GM12872 (cell line): ENCODE measurements at regions not wholly inside any gene's neighbourhood (a gene's known extent, or its start where the extent isn't known, plus 50 kb on each side); places are given as distances from the start of the nearest gene placed in this dataset.

Source experiments
- TF ChIP-seq, protein P1 (sequence below): IDR thresholded peaks from 3 replicates; pipeline ENCODE4 v1.5.1; 2011; ENCODE audit warnings: low read depth, mild to moderate bottlenecking, low read length, moderate library complexity; ENCODE audit not compliant: insufficient read depth

DNA sequence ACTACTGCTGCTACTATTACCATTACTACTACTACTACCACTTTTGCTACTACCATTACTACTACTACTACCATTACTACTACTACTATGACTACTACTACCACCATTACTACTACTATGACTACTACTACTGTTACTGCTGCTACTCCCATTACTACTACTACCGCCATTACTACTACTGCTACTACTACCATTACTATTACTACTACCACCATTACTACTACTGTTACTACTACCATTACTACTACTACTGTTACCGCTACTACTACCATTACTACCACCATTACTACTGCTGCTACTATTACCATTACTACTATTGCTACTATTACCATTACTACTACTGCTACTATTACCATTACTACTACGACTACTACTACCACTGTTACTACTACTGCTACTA lies 209.1 kb downstream of the IRF8 start:
- TF ChIP-seq, protein P1, sequence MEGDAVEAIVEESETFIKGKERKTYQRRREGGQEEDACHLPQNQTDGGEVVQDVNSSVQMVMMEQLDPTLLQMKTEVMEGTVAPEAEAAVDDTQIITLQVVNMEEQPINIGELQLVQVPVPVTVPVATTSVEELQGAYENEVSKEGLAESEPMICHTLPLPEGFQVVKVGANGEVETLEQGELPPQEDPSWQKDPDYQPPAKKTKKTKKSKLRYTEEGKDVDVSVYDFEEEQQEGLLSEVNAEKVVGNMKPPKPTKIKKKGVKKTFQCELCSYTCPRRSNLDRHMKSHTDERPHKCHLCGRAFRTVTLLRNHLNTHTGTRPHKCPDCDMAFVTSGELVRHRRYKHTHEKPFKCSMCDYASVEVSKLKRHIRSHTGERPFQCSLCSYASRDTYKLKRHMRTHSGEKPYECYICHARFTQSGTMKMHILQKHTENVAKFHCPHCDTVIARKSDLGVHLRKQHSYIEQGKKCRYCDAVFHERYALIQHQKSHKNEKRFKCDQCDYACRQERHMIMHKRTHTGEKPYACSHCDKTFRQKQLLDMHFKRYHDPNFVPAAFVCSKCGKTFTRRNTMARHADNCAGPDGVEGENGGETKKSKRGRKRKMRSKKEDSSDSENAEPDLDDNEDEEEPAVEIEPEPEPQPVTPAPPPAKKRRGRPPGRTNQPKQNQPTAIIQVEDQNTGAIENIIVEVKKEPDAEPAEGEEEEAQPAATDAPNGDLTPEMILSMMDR: no peak

DNA sequence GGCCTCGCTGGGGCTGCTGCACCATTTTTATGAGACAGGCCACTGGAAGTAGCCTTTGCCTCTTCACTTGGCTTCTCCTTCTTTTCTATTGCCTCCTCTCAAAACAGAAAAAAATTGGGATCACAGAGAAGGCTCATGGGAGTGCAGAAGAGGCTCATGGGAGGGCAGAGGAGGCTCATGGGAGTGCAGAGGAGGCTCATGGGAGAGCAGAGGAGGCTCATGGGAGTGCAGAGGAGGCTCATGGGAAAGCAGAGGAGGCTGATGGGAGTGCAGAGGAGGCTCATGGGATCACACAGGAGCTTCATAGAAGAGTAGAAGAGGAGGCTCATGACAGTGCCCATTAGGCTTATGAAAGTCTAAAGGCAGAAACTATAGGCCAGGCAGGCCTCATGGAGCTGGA lies 211.2 kb downstream of the IRF8 start:
- TF ChIP-seq, protein P1: no peak

- TF ChIP-seq, protein P1: no peak
These were observed 211.8 kb downstream of the IRF8 start for GRCh38 chr16:86110726-86111125.

DNA sequence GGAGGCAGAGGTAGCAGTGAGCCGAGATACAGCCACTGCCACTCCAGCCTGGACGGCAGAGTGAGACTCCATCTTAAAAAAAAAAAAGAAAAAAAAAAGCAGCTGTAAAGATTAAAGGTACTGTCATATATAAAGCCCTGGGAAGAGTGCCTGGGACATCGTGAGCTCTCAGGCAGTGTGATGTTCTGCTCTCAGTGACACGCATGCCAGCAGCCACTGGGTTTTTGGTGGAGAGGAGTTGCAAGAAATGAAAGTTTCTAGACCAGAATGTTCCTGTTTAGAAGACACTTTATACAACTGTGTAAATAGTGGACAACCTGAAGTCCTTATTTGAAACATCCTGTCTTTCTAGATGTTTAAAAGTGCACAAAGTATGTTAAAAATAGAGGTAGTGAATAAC lies 213.2 kb downstream of the IRF8 start:
- TF ChIP-seq, protein P1: no peak

- TF ChIP-seq, protein P1: no peak
These were observed 218.3 kb downstream of the IRF8 start for GRCh38 chr16:86117235-86117634.

DNA sequence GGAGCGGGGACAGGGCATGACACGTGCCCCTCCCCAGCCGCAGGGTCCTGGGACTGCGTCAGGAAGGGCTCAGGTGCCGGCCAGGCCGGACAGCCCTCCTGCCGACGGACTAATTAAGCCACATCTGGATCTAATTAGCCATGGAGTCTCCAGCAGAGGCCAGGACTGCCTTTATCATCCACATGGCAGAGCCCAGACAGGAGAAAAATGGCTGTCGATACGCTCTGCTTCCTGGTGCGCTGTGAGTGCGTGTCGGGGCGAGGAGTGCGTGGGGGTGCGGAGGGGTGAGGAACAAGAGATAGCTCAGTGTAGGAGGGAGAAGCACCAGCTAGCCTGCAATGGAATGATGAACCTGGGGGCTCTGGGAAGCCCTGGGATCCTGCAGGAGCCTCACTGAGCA lies 218.8 kb downstream of the IRF8 start:
- TF ChIP-seq, protein P1: no peak

DNA sequence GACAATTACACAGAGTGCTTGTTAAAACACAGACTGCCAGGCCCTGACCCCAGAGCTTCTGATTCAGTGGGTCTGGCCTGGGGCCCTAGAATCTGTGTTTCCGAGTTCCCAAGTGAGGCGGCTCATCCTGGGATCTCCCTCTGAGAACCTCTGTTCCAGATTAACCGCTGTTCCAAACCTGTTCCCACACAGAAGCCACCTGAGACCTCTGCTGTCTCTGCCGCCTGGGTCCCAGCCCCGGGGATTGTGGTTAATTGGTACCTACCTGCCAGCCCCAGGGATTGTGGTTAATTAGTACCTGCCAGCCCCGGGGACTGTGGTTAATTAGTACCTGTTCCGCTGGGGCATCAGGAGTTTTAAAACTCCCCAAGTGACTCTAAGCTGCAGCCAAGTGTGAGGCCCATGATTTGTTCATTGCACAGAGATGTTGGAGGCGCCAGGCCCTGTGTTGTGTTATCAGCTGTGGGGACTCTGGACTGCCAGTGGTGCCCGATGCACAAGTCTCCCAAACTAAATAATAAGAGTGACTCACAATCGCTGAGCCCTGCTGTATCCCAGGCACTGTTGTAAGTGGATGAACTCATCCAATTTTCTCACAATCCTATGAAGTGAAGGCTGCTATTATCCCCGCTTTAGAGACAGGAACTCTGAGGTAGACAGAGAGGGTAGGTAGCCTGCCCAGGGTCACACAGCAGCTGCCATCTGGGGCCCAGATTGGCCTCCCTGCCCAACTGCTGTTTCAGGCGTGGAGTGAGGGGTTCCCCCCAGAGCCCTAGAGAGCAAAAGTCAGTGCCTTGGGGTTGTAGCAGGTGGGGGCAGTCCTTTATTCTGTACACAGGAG lies 219.7 kb downstream of the IRF8 start:
- TF ChIP-seq, protein P1: no peak
